ENCODE measurements at regions not wholly inside any gene's neighbourhood (a gene's known extent, or its start where the extent isn't known, plus 50 kb on each side); places are given as distances from the start of the nearest gene placed in this dataset.
"Not testable (repeated sequence)": the region's sequence is repeated elsewhere in the genome, so short reads cannot be mapped to it uniquely, and the experiment has no call there.

DNA sequence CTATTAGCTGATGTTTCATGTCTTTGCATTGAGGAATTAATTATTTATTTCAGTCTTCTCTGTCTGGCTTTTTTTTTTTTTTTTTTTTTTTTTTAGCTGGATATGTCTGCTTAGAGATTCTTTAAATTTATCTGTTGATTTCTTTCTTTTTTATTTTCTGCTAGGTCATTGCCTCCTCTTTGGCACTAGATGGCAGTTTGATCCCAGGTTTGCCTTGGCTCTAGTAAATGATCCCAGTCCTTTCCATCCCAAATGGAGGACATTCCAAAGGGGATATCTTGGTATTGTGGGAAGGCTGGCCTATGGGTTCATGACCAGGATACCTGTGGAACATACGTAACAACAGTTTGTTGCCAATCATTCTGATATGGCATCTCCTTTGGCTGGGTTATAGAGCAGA, 339.5 kb upstream of the GCFC2 start:
- no peak for DNase-seq (ENCODE audit: low read depth in 3 of 3, low spot score in 1 of 3)

DNA sequence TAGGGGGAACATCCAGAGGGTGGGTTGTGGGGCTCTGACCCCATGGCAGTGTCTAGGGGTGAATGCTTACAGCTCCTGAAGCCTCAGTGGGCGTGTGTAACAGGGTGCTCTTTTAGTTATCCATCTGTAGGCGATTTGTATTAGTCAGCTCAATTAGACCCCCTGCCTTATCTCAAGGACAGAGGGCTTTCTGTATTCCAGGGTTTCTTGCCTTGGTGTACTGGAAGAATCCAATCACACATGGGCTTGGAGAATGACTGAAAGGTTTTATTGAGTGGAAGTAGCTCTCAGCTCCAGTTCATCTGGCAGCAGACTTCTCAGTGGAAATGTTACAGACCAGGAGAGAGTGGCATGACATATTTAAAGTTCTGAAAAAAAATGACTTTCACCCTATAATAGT, 334.0 kb upstream of the GCFC2 start:
- no peak for DNase-seq (ENCODE audit: low read depth in 3 of 3, low spot score in 1 of 3)

DNA sequence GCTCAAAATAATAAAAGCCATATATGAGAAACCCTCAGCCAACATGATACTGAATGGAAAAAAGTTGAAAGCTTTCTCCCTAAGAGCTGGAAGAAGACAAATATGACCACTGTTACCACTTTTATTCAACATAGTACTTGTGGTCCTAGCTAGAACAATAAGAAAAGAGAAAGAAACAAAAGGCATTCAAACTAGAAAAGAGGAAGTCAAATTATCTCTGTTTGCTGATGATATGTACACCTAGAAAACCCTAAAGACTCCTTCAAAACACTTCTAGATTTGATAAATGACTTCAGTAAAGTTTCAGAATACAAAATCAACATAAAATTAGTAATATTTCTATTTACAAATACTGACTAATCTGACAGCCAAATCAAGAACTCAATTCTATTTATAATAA, 328.8 kb upstream of the GCFC2 start:
- no peak for DNase-seq (ENCODE audit: low read depth in 3 of 3, low spot score in 1 of 3)

DNA sequence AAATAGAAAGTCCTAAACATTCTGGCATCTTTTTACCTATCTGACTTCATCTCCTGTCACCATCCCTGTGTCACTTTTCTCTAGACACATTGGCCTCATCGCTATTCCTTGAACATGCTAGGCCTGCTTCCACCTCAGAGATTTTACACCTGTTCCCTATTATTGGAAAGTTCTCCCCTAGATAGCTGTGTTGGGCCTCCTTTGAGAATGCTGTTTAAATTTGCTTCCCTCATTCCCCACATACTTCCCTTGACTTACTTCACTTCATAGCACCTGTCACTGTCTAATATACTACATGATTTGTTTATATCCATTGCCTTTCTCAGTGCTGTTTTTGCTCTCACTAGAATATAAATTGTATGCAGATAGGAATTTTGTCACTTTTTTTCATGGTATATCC, 317.0 kb upstream of the GCFC2 start:
- no peak for DNase-seq (ENCODE audit: low read depth in 3 of 3, low spot score in 1 of 3)

DNA sequence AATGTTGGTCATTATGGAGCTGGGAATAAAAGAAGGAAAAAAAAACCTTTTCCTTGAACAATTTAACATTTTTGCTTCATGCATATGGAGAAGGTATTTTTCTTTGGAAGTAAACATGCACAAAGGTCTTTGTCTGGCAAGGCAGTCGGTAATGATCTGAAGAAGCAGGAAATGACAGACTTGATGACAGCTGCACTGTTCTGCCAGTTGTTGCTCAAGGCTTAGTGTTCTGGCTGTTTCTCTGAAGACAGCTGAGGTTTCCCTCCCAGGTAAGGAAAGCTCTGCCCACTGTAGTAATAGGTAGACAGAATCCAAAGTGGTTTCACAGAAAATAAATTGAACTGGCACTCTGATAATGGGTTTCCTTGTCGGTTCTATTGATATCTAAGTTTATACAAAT, 308.4 kb upstream of the GCFC2 start:
- DNase-seq (ENCODE audit: low read depth in 3 of 3, low spot score in 1 of 3): no peak

DNA sequence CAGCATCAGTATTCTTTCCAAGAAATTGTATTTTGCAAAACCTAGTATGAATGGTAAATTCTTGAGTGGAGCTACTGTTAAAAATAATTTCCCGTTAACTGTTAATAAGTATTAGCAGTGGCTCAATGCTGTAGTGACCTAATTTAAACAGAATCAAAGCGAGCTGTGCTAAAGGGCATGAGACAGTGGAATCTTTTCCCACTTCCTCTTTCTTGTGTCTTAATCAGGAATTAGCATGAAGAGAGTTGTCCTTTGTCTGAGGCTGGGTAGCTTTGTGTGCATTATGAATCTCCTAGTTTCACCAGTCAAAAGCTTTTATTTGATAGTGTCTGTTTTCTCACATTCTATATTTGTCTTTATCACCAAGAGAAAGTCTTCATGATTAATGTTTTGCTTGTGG, 298.8 kb upstream of the GCFC2 start:
- no peak for DNase-seq (ENCODE audit: low read depth in 3 of 3, low spot score in 1 of 3)

DNA sequence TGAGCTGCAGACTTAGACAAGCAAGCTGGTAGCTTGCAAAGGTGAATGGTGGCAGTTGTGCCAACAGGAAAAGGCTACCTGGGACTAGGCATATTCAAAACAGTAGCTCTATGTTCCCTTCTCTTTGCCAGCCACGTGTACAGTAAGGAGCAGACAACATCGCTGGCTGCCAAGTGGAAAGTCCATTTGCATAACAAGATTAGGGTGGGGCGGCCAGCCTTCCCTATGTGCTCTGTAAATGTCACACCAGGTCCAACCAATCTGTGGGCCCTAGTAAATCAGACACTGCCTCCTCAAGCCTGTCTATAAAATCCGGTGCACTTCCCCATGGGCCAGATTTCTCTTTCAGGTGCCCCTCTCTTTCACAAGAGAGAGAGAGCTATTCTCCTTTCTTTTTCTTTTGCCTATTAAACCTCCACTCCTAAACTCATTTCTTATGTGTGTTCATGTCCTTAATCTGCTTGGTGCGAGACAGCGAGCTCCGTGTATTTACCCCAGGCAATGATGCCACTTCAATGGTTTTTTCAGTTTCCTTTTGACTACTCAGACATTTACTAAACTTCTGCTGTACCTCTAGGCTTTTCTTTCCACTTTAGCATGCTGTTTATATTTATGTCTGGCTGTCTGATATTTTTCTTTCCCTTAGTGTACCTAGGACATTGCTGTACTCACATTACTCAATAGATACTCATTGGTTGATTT, 297.4 kb upstream of the GCFC2 start:
- no peak for DNase-seq (ENCODE audit: low read depth in 3 of 3, low spot score in 1 of 3)

DNA sequence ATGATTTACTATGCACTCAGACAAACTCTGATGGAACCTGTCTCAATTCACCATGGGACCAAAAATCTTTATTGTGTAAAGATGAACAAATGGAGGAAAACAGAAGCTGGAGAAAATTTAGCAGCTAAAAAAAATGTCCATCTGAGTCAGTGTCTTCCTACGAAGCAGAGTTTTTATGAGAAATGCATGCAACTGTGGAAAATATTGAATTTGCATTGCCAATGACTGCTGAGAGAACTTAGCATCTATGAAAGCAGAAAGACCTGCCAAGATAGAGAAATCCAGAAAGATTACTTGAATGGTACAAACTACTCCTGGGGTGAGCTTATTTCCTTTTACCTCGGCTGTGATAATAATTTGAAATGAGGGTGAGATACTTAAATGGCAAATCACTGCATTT, 289.7 kb upstream of the GCFC2 start:
- DNase-seq (ENCODE audit: low read depth in 3 of 3, low spot score in 1 of 3): no peak

DNA sequence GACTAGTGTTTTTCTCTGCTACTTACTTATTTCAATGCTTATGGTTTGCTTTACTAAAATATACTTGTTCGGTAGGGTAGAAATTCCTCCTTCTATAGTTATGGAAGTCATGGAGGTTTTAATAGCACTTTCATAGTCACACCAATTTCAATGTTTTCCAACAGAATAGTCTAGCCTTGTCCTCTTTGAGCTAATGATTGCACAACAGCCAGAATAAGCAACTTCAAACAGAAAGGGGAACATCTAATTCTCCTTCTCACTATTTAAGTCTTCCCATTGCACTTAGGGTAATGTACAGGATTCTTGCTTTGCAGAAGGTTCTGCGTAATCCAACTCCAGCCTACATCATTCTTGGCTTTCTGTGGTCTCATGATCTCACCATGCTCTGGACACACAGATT, 287.7 kb upstream of the GCFC2 start:
- no peak for DNase-seq (ENCODE audit: low read depth in 3 of 3, low spot score in 1 of 3)

DNA sequence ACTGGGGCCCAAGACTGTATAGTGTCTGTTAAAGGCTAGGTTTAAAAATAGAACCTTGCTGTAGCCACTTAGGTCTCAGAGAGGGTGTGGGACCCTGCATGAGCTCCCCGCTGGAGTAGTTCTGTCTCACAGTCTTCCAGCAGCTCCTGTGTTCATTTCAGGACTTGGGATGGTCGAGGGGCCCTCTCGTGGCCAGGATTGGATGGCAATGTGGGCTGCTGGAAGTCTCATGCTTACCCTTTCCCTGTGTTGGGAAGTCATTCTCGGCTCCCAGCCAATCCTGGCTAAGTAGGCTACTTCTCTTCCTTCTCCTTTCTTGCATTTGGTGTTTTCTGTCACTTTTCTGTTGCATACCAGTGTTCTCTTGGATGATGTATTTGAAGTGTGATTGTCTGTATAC, 284.0 kb upstream of the GCFC2 start:
- no peak for DNase-seq (ENCODE audit: low read depth in 3 of 3, low spot score in 1 of 3)

DNA sequence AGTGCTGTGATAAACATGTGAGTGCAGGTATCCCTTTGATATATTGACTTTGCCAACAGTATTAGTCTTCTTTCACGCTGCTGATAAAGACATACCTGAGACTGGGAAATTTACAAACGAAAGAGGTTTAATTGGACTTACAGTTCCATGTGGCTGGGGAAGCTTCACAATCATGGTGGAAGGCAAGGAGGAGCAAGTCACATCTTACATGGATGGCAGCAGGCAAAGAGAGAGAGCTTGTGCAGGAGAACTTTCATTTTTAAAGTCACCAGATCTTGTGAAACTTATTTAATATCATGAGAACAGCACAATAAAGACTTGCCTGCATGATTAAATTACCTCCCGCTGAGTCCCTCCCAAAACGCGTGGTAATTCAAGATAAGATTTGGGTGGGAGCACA, 277.9 kb upstream of the GCFC2 start:
- DNase-seq (ENCODE audit: low read depth in 3 of 3, low spot score in 1 of 3): not testable (repeated sequence)

DNA sequence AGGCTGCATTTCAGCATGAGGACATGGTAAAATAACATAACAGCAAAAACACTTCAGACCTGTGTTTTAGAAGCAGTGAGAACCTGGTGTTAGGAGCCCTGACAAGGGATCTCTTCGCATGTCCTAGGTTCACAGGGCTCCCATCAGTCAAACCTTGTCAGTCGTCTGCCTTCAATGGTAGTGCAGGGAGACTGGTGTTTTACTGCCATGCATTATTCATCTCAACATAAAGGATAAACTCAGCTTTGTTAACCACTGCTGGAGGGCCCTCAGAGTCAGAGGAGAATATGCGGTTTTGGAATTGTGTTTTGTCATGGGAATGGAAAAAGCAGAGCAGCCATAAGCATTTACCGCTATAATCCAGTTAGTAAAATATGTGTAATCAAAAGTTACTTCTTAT, 275.9 kb upstream of the GCFC2 start:
- DNase-seq (ENCODE audit: low read depth in 3 of 3, low spot score in 1 of 3): no peak

DNA sequence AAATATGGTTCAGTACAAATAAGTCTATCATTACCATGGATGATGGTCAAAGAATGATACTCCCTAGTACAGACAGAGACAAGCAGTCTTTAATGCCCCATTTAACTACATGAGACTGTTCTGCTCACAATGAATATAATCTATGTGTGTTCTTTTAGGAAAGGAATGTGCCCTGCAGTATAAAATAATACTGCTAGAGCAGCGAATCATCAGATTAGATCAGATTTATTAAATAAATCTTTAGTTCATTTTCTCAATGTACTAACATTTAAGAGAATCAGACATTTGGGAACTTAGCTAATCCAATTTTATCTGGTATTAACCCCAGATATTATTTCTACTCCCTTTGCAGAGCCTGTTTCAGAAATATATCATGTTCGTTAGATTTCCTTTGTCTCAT, 272.0 kb upstream of the GCFC2 start:
- DNase-seq (ENCODE audit: low read depth in 3 of 3, low spot score in 1 of 3): no peak

DNA sequence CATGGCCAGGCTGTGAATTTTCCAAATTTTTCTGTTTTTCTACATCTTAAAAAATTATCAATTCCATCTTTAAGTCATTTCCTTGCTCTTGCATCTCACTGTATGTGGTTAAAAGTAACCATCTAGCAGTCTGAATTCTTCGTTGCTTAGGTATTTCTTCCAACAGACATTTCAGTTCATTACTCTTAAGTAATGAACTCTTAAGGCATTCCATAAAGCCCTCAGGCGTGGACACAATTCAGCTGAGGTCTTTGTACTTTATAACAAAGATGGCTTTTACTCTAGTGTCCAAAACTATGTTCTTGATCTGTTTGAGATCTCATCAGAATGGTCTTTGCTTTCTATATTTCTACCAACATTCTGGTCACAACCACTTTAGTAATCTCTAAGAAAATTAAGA, 253.9 kb upstream of the GCFC2 start:
- no peak for DNase-seq (ENCODE audit: low read depth in 3 of 3, low spot score in 1 of 3)

DNA sequence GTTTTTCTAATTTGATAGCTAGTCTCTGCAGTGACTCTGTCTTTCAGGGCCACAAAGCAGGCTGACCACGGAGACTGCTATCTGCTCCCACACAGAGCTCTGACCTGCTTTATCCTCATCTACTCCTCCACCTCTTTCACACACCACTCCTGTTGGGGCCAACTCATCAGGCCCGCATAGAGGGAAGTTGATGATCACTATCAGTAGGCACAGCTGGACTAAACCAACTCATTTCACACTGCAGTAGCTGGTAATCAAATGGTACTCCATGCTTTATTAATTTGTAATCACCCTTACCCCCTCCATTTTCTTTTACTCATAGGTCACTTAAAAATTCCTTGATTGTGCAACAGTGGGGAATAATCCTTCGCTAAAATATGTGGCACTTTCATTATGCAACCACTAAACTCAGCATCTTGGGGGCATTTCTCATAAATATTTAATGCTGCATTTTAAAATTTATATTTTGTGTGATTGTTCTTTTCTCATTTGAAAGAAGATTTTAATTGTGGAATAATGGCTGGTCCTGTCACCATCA, 249.8 kb upstream of the GCFC2 start:
- no peak for DNase-seq (ENCODE audit: low read depth in 3 of 3, low spot score in 1 of 3)

DNA sequence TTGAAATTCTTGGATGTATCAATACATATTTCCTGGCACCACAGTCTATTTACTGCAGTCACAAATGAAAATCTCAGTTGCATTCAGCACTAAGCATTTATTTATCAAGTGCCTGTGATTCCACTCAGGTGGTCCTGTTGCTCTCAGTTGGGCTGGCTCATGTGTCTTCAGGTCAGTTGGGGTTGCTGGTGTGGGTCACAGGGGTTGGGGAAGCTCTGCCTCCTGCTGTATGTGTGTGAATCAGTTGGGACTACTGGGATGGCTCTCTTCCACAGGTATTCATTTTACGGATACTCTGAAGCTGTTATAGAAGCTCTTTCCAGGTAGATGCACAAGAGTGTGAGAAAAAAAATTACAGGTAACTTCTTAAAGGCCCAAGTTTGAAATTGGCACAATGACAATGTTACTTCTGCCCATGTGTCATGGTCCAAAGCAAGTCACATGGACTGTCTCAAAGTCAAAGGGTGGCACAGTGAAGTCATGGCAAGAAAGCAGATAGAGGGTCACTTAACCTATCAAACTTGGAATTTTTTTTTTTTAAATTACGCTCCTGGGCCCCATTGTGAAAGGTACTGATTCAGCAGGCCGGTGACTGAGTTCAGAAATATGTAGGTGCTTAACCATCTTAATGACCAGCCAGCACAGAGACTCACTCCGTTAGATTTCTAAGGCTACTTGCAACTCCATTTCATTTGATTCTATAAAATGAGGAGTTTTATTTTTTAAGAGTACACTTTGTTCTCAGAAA, 249.2 kb upstream of the GCFC2 start:
- DNase-seq (ENCODE audit: low read depth in 3 of 3, low spot score in 1 of 3): no peak

DNA sequence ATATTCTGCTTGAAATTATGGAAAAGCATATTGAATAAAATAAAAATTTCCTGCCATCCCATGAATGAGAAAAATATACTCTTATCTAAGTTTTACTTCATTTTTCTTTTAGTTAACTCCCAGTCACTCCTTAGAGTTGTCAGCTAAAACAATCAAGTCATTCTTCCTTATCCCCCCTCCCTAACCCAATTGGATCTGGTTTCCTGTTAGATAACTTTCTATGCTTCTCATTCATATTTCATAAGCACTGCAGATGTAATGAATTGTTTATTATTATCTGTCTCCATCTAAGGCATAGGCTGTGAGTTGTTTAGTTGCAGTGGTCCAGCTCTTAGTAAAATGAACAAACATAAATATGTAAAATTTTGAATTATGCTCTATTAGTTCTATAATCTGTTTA, 244.0 kb upstream of the GCFC2 start:
- DNase-seq (ENCODE audit: low read depth in 3 of 3, low spot score in 1 of 3): no peak

DNA sequence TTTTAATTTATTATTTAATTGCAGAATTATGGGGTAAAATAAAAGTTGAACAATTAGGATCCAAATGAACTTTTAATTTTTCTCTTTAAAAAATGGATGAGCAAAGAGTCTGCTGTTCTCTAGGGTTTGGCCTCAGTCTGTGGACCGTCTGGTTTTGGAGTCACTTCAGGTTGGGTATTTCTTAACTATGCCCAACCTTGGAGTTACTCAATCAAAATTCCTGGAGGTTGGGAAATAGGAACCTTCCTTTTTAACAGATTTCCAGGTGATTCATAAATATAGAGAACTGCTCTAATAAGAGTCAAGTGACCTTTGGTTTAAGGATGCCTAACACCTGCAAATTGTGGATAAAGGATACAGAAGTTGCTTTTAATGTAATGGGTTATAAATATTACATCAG, 241.5 kb upstream of the GCFC2 start:
- no peak for DNase-seq (ENCODE audit: low read depth in 3 of 3, low spot score in 1 of 3)

DNA sequence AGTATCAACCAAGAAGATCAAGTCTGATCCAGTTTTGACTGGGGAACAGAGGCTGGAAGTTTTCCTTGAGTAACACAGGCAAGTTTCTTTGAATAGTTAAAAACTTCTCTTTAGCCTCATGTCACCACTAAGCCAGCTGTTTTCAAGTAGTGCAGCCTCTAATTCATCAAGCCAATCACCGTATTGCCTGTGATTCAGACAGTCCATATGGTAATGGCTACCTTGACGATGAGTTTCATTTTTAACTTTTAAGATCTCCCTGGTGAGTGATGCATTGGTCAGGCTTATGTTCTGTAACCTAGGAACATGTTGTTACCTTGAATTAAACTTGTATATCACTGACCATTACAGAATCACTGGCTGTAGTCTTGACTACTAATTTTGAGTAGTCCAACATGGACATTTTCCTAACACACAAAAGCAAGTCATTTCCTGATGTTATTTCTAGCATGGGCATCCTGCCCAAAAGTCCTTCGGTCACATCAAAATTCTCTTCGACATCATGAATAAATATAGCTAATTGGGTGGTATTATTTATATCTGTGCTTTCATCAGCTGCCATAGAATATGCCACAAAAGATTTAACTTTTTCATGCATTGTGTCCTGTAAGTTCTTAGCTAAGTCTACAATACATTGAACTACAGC, 238.8 kb upstream of the GCFC2 start:
- no peak for DNase-seq (ENCODE audit: low read depth in 3 of 3, low spot score in 1 of 3)

DNA sequence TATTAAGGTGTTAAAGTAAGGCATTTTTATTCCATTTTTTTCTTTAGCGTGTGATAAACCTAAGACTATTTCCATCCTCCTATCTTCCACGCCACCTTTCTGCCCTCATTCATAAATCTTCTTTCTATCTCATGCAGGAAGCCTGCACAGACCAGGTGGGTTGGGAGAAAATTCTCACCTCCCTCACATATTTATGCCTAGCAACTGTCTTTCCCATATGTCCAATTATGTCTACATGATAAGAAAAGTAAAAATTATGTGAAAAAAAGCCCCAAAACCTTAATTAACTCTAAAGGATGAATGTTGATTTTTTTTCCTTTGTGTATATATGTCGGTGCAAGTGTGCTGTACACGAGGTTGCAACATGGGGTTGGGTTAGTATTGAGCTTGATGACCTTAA, 225.6 kb upstream of the GCFC2 start:
- no peak for DNase-seq (ENCODE audit: low read depth in 3 of 3, low spot score in 1 of 3)

DNA sequence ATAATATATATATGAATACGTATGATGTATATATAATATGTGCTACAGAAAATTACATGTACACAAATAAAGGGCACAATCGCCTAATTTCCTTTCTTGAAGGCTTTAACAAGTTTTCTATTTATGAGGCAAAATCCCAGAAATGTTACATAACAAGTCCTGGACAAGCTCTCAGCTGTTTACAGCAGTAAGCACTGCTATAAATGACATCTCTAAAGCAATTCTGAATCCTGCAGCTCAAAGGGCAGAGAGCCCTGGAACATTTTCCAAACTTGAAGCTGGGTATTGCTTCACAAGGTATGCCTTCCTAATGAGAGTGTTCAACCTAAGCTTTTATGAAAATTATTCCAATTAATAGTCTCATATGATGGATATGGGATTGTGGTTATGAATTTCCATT, 222.3 kb upstream of the GCFC2 start:
- no peak for DNase-seq (ENCODE audit: low read depth in 3 of 3, low spot score in 1 of 3)

DNA sequence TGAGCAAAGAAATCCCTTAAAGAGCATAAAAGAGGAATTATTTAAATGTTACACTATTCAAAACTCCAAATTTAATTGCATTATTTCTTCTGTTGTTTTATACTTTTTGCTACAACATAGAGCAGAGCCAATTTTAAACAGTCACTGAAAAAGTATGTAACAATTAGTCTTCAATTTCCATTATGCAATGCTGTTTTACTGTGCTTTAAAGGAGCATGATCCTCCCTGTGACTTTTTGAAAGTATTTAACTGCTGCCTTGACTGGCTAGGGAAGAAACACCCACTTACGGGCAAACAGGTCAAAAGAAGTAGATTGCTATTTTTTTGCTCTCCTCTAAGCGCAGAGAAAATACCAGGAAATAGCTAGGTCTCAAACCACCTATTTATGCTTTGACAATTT, 217.4 kb upstream of the GCFC2 start:
- DNase-seq (ENCODE audit: low read depth in 3 of 3, low spot score in 1 of 3): no peak
